ENCODE measurements at regions not wholly inside any gene's neighbourhood (a gene's known extent, or its start where the extent isn't known, plus 50 kb on each side); places are given as distances from the start of the nearest gene placed in this dataset.

GRCh38 chr10:10346390-10347150 lies 671.1 kb upstream of the CELF2 start:
- Mint-ChIP-seq H3K27ac (no peak overlapping the region), H3K27me3 (no peaks in the 10 kb centered on the region), H3K36me3 (ENCODE audit: insufficient read depth) (no peaks in the 10 kb centered on the region), H3K4me3 (ENCODE audit: low read depth) (no peak overlapping the region), H3K4me1 (ENCODE audit: low read depth) (no peaks in the 10 kb centered on the region), H3K9me3 (ENCODE audit: low read depth) (no peaks in the 10 kb centered on the region)
- TF ChIP-seq CTCF (IDR thresholded peaks at IDR 0.05; ENCODE audit: unreplicated experiment), result no peak
- DNase-seq (ENCODE audit: low spot score, unreplicated experiment), result no peak

- no peak for DNase-seq (ENCODE audit: low spot score, unreplicated experiment)
- no peak for TF ChIP-seq CTCF (IDR thresholded peaks at IDR 0.05; ENCODE audit: unreplicated experiment)
- H3K27me3 Mint-ChIP-seq, result peaks cover 18% of the 10 kb centered on the region
- H3K9me3 Mint-ChIP-seq (ENCODE audit: low read depth), result no peaks in the 10 kb centered on the region
- H3K4me1 Mint-ChIP-seq (ENCODE audit: low read depth), result no peaks in the 10 kb centered on the region
- H3K27ac Mint-ChIP-seq, result no peak overlapping the region
- H3K36me3 Mint-ChIP-seq (ENCODE audit: insufficient read depth), result no peaks in the 10 kb centered on the region
- H3K4me3 Mint-ChIP-seq (ENCODE audit: low read depth), result no peak overlapping the region
Measured at GRCh38 chr10:10350050-10350449, 667.6 kb upstream of the CELF2 start.

DNA sequence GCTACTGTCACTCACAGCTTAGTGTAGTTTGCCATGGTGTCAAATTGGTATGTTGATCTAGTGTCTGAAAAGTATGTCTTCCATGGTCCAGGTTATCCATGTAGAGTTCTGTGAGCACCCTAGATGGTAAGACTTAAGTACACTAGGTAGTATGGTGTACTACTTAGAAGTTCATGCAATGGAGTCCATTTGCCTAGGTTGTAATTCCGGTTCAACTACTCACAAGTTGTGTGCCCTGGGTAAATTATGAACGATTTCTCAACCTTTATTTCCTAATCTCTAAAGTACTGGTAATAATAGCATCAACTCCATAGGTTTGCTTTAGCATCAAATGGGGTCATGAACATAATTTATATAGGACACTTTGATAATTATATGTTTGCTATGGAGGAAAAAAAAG lies 666.2 kb upstream of the CELF2 start:
- no peaks in the 10 kb centered on the region for H3K36me3 Mint-ChIP-seq (ENCODE audit: insufficient read depth)
- no peak overlapping the region for H3K4me3 Mint-ChIP-seq (ENCODE audit: low read depth)
- H3K27ac Mint-ChIP-seq, result no peak overlapping the region
- no peaks in the 10 kb centered on the region for H3K9me3 Mint-ChIP-seq (ENCODE audit: low read depth)
- H3K4me1 Mint-ChIP-seq (ENCODE audit: low read depth), result no peaks in the 10 kb centered on the region
- no peak for DNase-seq (ENCODE audit: low spot score, unreplicated experiment)
- TF ChIP-seq CTCF (IDR thresholded peaks at IDR 0.05; ENCODE audit: unreplicated experiment), result no peak
- peaks cover 18% of the 10 kb centered on the region for H3K27me3 Mint-ChIP-seq

DNA sequence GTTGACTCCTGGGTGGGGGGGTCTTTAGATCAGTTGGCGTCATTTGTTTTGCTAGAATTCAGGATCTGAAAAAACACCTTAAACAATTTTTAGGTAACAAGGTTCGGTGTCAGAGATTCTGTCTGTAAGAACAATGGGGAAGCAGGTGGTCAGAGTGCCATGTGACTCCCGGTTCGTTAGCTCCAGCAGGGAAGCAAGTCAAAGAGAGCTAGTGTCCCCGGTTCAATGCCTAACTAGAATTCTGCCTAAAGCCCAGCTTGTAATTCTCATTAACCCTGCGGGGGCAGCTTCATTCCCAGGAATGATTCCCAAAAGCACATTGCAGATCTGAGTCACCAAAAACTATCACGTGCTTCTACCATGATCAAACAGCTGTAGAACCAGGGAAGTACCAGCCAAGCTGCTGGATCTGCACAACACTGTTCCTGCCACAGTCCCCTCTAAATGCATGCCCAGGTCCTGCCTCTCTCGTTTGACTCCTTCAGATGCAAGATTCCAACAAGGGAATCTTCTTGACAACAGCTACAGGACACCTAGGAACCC lies 664.3 kb upstream of the CELF2 start:
- no peaks in the 10 kb centered on the region for H3K4me1 Mint-ChIP-seq (ENCODE audit: low read depth)
- no peaks in the 10 kb centered on the region for H3K36me3 Mint-ChIP-seq (ENCODE audit: insufficient read depth)
- H3K9me3 Mint-ChIP-seq (ENCODE audit: low read depth), result peaks cover 3% of the 10 kb centered on the region
- no peak for DNase-seq (ENCODE audit: low spot score, unreplicated experiment)
- H3K27me3 Mint-ChIP-seq, result peaks cover 18% of the 10 kb centered on the region
- no peak overlapping the region for H3K27ac Mint-ChIP-seq
- no peak for TF ChIP-seq CTCF (IDR thresholded peaks at IDR 0.05; ENCODE audit: unreplicated experiment)
- no peak overlapping the region for H3K4me3 Mint-ChIP-seq (ENCODE audit: low read depth)

GRCh38 chr10:10359263-10359662 lies 658.4 kb upstream of the CELF2 start:
- peaks cover 3% of the 10 kb centered on the region for H3K9me3 Mint-ChIP-seq (ENCODE audit: low read depth)
- no peak overlapping the region for H3K27ac Mint-ChIP-seq
- peaks cover 11% of the 10 kb centered on the region for H3K27me3 Mint-ChIP-seq
- no peak for DNase-seq (ENCODE audit: low spot score, unreplicated experiment)
- H3K36me3 Mint-ChIP-seq (ENCODE audit: insufficient read depth), result no peaks in the 10 kb centered on the region
- TF ChIP-seq CTCF (IDR thresholded peaks at IDR 0.05; ENCODE audit: unreplicated experiment), result no peak
- no peak overlapping the region for H3K4me3 Mint-ChIP-seq (ENCODE audit: low read depth)
- no peaks in the 10 kb centered on the region for H3K4me1 Mint-ChIP-seq (ENCODE audit: low read depth)

All from progenitor cell of endocrine pancreas (in vitro differentiated cells).